ENCODE measurements at regions not wholly inside any gene's neighbourhood (a gene's known extent, or its start where the extent isn't known, plus 50 kb on each side); places are given as distances from the start of the nearest gene placed in this dataset.

- intact Hi-C loops (cut with micrococcal nuclease) = no loop called here
- TF ChIP-seq, protein P1, sequence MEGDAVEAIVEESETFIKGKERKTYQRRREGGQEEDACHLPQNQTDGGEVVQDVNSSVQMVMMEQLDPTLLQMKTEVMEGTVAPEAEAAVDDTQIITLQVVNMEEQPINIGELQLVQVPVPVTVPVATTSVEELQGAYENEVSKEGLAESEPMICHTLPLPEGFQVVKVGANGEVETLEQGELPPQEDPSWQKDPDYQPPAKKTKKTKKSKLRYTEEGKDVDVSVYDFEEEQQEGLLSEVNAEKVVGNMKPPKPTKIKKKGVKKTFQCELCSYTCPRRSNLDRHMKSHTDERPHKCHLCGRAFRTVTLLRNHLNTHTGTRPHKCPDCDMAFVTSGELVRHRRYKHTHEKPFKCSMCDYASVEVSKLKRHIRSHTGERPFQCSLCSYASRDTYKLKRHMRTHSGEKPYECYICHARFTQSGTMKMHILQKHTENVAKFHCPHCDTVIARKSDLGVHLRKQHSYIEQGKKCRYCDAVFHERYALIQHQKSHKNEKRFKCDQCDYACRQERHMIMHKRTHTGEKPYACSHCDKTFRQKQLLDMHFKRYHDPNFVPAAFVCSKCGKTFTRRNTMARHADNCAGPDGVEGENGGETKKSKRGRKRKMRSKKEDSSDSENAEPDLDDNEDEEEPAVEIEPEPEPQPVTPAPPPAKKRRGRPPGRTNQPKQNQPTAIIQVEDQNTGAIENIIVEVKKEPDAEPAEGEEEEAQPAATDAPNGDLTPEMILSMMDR (IDR thresholded peaks at IDR 0.05) = no peak
- H3K9me3 Mint-ChIP-seq = no peaks in the 10 kb centered on the region
- H3K36me3 Mint-ChIP-seq (ENCODE audit: low read depth) = no peaks in the 10 kb centered on the region
- POLR2A ChIA-PET = no interaction called here
- H3K4me1 Mint-ChIP-seq (ENCODE audit: low read depth) = no peaks in the 10 kb centered on the region
- CTCF ChIA-PET = interaction anchor here (2.0 kb wide), 1 partner anchor 13 kb away, joined by 5 read pairs; no protein-coding TSS in a partner anchor
- H3K4me3 Mint-ChIP-seq = no peak overlapping the region
- ATAC-seq = no peak
- no peak for DNase-seq
- H3K27ac Mint-ChIP-seq = no peak overlapping the region
- no peaks in the 10 kb centered on the region for H3K27me3 Mint-ChIP-seq
Measured at GRCh38 chr6:126143761-126144251, 157.5 kb downstream of the TRMT11 start.

DNA sequence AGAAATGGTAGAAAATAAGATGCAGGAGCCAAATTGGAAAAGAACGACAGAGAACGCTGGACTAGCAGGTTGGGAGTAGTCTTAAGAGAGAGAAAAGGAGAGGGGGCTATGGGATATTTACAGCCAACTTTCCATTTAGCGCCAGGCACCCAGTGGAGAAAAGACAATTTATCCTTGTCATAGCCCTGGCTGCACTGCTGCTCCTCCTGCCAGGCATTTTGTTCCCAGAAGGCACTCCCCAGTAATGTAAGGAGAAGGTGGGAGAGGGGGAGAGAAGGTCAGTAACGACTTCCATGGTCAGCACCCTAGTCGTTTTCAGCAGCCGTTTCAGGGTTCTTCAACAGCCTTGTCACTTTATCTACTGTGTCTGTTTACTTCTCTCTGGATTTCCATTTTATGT, 159.0 kb downstream of the TRMT11 start:
- H3K9me3 Mint-ChIP-seq = no peaks in the 10 kb centered on the region
- no peaks in the 10 kb centered on the region for H3K27me3 Mint-ChIP-seq
- no peak for DNase-seq
- H3K27ac Mint-ChIP-seq = no peak overlapping the region
- ChIA-PET CTCF (no interaction called here), POLR2A (no interaction called here)
- H3K4me1 Mint-ChIP-seq (ENCODE audit: low read depth) = no peaks in the 10 kb centered on the region
- no peak for ATAC-seq
- intact Hi-C loops (cut with micrococcal nuclease) = no loop called here
- no peak overlapping the region for H3K4me3 Mint-ChIP-seq
- H3K36me3 Mint-ChIP-seq (ENCODE audit: low read depth) = no peaks in the 10 kb centered on the region
- TF ChIP-seq, protein P1 (IDR thresholded peaks at IDR 0.05) = no peak

DNA sequence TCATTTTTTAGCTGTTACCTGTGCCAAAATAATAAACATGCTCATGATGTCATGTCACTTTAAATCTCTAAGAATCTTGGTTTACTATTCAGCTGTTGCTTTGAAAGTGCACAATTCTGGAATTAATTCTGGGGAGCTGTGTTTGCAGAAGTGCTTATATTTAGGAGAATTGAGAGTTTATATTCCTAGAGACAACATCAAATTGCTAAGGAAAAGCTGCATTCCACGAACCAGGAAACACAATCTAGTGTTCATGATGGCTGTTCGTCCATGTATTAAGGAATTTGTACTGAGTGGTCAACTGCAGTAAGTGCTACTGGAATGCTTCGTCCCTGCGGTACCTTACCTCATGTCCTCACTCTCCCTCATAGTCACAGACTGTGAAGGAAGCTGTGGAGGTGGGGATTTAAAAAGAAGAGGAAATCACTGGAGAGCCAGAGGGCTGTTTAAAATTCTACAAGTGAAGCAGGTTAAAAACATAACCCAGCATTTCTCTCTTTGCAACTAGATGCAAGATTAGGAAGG, 161.0 kb downstream of the TRMT11 start:
- Mint-ChIP-seq H3K4me1 (ENCODE audit: low read depth) (no peaks in the 10 kb centered on the region), H3K4me3 (no peak overlapping the region), H3K27ac (no peak overlapping the region), H3K9me3 (no peaks in the 10 kb centered on the region), H3K27me3 (no peaks in the 10 kb centered on the region), H3K36me3 (ENCODE audit: low read depth) (no peaks in the 10 kb centered on the region)
- TF ChIP-seq, protein P1 (IDR thresholded peaks at IDR 0.05) = no peak
- DNase-seq (no peak), ATAC-seq (no peak)
- ChIA-PET POLR2A (no interaction called here), CTCF (no interaction called here)
- intact Hi-C loops (cut with micrococcal nuclease) = no loop called here

- no peak overlapping the region for H3K4me3 Mint-ChIP-seq
- H3K36me3 Mint-ChIP-seq (ENCODE audit: low read depth) = no peaks in the 10 kb centered on the region
- TF ChIP-seq, protein P1 (IDR thresholded peaks at IDR 0.05) = no peak
- H3K9me3 Mint-ChIP-seq = no peaks in the 10 kb centered on the region
- ChIA-PET POLR2A (no interaction called here), CTCF (interaction anchor here (0.6 kb wide), 1 partner anchor 95 kb away, joined by 3 read pairs; no protein-coding TSS in a partner anchor)
- no peak for ATAC-seq
- intact Hi-C loops (cut with micrococcal nuclease) = no loop called here
- H3K27me3 Mint-ChIP-seq = no peaks in the 10 kb centered on the region
- DNase-seq = no peak
- no peaks in the 10 kb centered on the region for H3K4me1 Mint-ChIP-seq (ENCODE audit: low read depth)
- H3K27ac Mint-ChIP-seq = no peak overlapping the region
Measured at GRCh38 chr6:126148853-126149252, 162.5 kb downstream of the TRMT11 start.

GRCh38 chr6:126152372-126152745, 166.0 kb downstream of the TRMT11 start:
- Mint-ChIP-seq H3K36me3 (ENCODE audit: low read depth) (no peaks in the 10 kb centered on the region), H3K4me1 (ENCODE audit: low read depth) (no peaks in the 10 kb centered on the region), H3K4me3 (no peak overlapping the region), H3K27ac (no peak overlapping the region), H3K9me3 (no peaks in the 10 kb centered on the region), H3K27me3 (no peaks in the 10 kb centered on the region)
- TF ChIP-seq, protein P1 (IDR thresholded peaks at IDR 0.05) = no peak
- no peak for ATAC-seq
- intact Hi-C loops (cut with micrococcal nuclease) = no loop called here
- POLR2A ChIA-PET = no interaction called here
- DNase-seq = no peak
- CTCF ChIA-PET = no interaction called here

All from activated CD8-positive, alpha-beta T cell treated with anti-CD3 and anti-CD28 coated beads for 36 hours (primary cell).